ENCODE measurements at regions not wholly inside any gene's neighbourhood (a gene's known extent, or its start where the extent isn't known, plus 50 kb on each side); places are given as distances from the start of the nearest gene placed in this dataset.
"Not testable (repeated sequence)": the region's sequence is repeated elsewhere in the genome, so short reads cannot be mapped to it uniquely, and the experiment has no call there.

DNA sequence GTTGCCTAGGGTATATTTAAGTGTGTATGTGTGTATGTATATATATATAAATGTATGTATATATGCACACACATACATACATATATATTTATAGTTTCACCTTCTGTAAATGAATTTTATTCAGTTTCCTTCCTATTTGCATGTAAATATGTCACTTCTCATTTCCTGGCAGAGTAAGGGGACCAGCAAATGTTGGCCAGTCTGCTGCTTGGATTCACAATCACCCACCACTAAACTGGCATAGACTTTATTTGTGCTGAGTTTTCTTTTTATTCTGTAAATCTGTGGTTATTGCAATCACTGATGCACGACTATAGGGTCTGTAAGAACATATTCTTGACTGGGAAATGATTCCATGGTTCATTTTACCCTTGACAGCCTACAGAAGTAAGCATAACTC, 640.4 kb upstream of the FAM98A start:
- H3K4me3 ChIP-seq (ENCODE audit: control insufficient read depth, low read depth, low read length): no peak overlapping the region
- DNase-seq (ENCODE audit: low read depth): no peak
- TF ChIP-seq, protein P1, sequence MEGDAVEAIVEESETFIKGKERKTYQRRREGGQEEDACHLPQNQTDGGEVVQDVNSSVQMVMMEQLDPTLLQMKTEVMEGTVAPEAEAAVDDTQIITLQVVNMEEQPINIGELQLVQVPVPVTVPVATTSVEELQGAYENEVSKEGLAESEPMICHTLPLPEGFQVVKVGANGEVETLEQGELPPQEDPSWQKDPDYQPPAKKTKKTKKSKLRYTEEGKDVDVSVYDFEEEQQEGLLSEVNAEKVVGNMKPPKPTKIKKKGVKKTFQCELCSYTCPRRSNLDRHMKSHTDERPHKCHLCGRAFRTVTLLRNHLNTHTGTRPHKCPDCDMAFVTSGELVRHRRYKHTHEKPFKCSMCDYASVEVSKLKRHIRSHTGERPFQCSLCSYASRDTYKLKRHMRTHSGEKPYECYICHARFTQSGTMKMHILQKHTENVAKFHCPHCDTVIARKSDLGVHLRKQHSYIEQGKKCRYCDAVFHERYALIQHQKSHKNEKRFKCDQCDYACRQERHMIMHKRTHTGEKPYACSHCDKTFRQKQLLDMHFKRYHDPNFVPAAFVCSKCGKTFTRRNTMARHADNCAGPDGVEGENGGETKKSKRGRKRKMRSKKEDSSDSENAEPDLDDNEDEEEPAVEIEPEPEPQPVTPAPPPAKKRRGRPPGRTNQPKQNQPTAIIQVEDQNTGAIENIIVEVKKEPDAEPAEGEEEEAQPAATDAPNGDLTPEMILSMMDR (conservative IDR thresholded peaks at IDR 0.05; ENCODE audit: control insufficient read depth, insufficient read depth, low read depth, low read length): no peak

DNA sequence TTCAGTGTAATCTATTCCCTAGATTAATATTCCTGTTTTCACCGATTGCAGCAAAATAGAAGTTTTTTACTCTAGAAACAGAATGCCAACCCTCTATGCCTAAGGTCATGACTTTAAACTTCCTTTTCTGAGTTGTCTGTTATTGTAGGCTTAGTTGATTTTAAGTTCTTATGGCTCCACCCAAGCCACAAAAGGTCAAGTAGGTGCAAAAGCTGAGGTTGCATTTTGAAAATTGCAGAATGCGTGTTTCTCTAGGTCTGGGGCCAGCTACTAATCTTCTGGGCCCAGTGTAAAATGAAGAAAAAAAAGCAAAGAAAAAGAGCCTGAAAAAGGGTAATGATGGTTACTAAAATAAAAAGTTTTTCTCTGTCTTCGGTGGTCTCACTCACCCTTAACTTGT, 635.7 kb upstream of the FAM98A start:
- no peak overlapping the region for H3K4me3 ChIP-seq (ENCODE audit: control insufficient read depth, low read depth, low read length)
- no peak for DNase-seq (ENCODE audit: low read depth)
- TF ChIP-seq, protein P1 (conservative IDR thresholded peaks at IDR 0.05; ENCODE audit: control insufficient read depth, insufficient read depth, low read depth, low read length): no peak

DNA sequence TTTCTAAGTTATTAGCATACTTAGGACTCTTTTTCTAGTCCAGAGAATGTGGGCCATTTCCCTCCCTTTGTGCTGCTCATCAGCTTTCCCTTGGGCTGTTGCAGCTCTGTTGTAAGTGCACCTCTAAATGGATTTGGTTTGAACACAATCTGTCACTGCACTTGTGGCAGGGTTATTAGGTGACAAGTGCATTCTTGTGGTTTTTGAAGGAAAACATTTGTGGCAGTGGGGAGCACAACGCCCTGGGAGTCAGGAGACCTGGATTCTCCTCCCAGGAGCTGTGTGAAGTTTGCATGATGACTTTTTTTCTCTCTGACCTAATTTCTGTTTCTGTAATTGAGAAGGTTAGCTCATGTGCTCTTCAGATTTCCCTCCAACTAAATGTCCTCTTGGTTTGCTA, 630.9 kb upstream of the FAM98A start:
- TF ChIP-seq, protein P1 (conservative IDR thresholded peaks at IDR 0.05; ENCODE audit: control insufficient read depth, insufficient read depth, low read depth, low read length): no peak
- no peak for DNase-seq (ENCODE audit: low read depth)
- H3K4me3 ChIP-seq (ENCODE audit: control insufficient read depth, low read depth, low read length): no peak overlapping the region

DNA sequence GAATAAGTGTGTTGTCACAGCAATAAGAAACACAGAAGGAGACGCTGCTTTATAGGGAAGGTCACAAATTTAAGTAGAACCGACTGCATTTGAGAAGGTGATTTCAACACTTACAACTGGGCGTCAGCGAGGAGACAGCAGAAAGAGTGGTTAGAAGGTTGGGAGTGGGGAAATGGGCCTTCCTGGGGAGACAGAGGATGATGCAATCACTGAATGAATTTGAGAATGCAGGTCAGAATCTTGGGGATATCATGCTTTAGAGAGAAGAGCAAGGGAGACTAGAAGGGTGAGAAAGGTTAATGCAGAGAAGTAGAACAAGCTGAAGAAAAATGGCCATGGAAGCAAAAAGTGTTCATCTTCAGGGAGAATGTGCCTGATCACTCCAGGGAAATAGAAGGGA, 616.1 kb upstream of the FAM98A start:
- no peak for DNase-seq (ENCODE audit: low read depth)
- TF ChIP-seq, protein P1 (conservative IDR thresholded peaks at IDR 0.05; ENCODE audit: control insufficient read depth, insufficient read depth, low read depth, low read length): no peak
- no peak overlapping the region for H3K4me3 ChIP-seq (ENCODE audit: control insufficient read depth, low read depth, low read length)

DNA sequence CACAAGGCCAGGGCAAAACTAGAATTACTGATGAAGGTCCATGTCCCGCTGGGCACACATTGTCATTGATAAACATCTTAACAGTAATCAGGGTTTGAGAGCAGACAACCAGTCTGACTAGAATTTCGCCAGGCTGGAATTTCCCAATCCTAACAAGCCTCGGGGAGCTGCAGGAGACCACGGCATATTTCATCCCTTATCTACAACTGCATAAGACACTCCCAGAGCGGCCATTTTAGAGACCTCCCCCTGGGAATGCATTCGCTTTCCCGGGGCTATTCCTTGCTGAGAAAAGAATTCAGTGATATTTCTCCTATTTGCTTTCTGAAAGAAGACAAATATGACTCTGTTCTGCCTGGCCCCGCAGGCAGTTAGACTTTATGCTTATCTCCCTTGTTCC, 611.3 kb upstream of the FAM98A start:
- not testable (repeated sequence) for DNase-seq (ENCODE audit: low read depth); H3K4me3 ChIP-seq (ENCODE audit: control insufficient read depth, low read depth, low read length)

DNA sequence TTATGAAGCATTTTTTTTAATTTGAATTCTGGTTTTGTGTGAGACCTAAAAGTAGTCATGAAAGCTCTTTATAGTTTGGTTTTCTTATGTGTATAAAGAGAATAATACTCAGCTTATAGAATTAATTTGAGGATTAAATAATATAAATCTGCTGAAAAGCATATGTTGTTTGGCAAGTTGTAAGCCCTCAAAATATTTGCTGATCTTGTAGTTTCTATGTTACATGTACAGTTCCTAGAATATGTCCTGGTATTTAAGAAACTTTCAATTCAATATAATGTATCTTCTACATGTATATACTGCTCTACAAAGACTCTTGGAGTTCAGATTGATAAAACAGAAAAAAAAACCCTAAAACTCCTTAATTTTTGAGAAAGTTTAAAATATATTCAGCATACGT, 605.5 kb upstream of the FAM98A start:
- H3K4me3 ChIP-seq (ENCODE audit: control insufficient read depth, low read depth, low read length): no peak overlapping the region
- no peak for DNase-seq (ENCODE audit: low read depth)
- TF ChIP-seq, protein P1 (conservative IDR thresholded peaks at IDR 0.05; ENCODE audit: control insufficient read depth, insufficient read depth, low read depth, low read length): no peak

DNA sequence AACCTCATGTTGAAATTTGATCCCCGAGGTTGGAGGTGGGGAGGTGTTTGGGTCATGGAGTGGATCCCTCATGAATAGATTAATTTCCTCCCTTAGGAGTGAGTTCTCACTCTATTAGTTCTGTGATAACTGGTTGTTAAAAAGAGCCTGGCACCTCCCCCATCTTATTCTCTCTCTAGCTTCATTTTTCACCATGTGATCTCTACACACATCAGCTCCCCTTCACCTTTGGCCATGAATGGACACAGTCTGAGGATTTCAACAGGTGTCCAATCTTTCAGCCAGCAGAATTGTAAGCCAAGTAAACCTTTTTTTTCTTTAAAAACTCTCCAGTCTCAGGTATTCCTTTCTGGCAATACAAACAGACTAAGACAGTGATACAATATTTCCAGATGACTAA, 602.0 kb upstream of the FAM98A start:
- TF ChIP-seq, protein P1 (conservative IDR thresholded peaks at IDR 0.05; ENCODE audit: control insufficient read depth, insufficient read depth, low read depth, low read length): no peak
- no peak overlapping the region for H3K4me3 ChIP-seq (ENCODE audit: control insufficient read depth, low read depth, low read length)
- DNase-seq (ENCODE audit: low read depth): no peak
